Common myeloid progenitor, CD34-positive (primary cell): ENCODE measurements at regions not wholly inside any gene's neighbourhood (a gene's known extent, or its start where the extent isn't known, plus 50 kb on each side); places are given as distances from the start of the nearest gene placed in this dataset.

Experiments
- CTCF ChIA-PET: fragments of 350-600 bp; sonication (Branson Sonifier 250); formaldehyde crosslinking; loops from one replicate; lab custom pipeline; 2021; ENCODE audit warnings: antibody characterized with exemption; lab: Charles Lee
- POLR2A ChIA-PET: fragments of 350-600 bp; sonication (Branson Sonifier 250); formaldehyde crosslinking; loops from one replicate; lab custom pipeline; 2021; ENCODE audit warnings: antibody characterized with exemption; lab: Charles Lee
- DNase-seq, 3 donors: peaks; one replicate each; pipeline versions ENCODE4 v3.0.0 to v3.0.0-alpha.2; 2013
- H3K27ac ChIP-seq, 2 experiments: 1 replicate in 1 of 2; 2 replicates in 1 of 2; pipeline ENCODE4 v1.7.0; 2013; ENCODE audit warnings: inconsistent platforms in 2 of 2, low read length in 2 of 2, mild to moderate bottlenecking in 2 of 2, low read depth in 1 of 2, moderate library complexity in 1 of 2; ENCODE audit not compliant: severe bottlenecking in 2 of 2, insufficient read depth in 1 of 2, poor library complexity in 1 of 2
- H3K27me3 ChIP-seq, 5 experiments: replicated peaks in 2 of 5; 1 replicate in 3 of 5; 2 replicates in 2 of 5; pipeline versions ENCODE4 v1.6.1 to v1.7.0; 2013; ENCODE audit warnings: low read length in 4 of 5, mild to moderate bottlenecking in 2 of 5, moderate library complexity in 2 of 5, inconsistent platforms in 1 of 5; ENCODE audit not compliant: insufficient read depth in 5 of 5, control insufficient read depth in 4 of 5
- H3K36me3 ChIP-seq, 4 experiments: 1 replicate in 2 of 4; 2 replicates in 2 of 4; pipeline versions ENCODE4 v1.6.1 to v1.7.0; 2013; ENCODE audit warnings: low read length in 3 of 4, control low read depth in 1 of 4, mild to moderate bottlenecking in 1 of 4; ENCODE audit not compliant: control insufficient read depth in 4 of 4, insufficient read depth in 4 of 4
- H3K4me1 ChIP-seq, 4 experiments: 1 replicate in 3 of 4; 2 replicates in 1 of 4; pipeline versions ENCODE4 v1.6.1 to v1.7.1; 2013; ENCODE audit warnings: low read length in 3 of 4, mild to moderate bottlenecking in 3 of 4, control low read depth in 1 of 4, inconsistent platforms in 1 of 4, moderate library complexity in 1 of 4; ENCODE audit not compliant: control insufficient read depth in 4 of 4, insufficient read depth in 4 of 4; ENCODE audit errors: control extremely low read depth in 1 of 4
- H3K4me3 ChIP-seq, 7 experiments: 1 replicate in 4 of 7; 2 replicates in 3 of 7; pipeline versions ENCODE4 v1.5.1 to v1.7.0; 2013; ENCODE audit warnings: mild to moderate bottlenecking in 7 of 7, low read length in 6 of 7, moderate library complexity in 6 of 7, inconsistent platforms in 2 of 7, low read depth in 2 of 7, control low read depth in 1 of 7; ENCODE audit not compliant: insufficient read depth in 4 of 7, control insufficient read depth in 1 of 7; ENCODE audit errors: extremely low read depth in 1 of 7
- H3K9me3 ChIP-seq, 5 experiments: 1 replicate in 4 of 5; 2 replicates in 1 of 5; pipeline versions ENCODE4 v1.6.1 to v1.7.1; 2013; ENCODE audit warnings: low read length in 4 of 5, mild to moderate bottlenecking in 2 of 5, inconsistent platforms in 1 of 5, low read depth in 1 of 5, moderate library complexity in 1 of 5; ENCODE audit not compliant: control insufficient read depth in 4 of 5, insufficient read depth in 2 of 5; ENCODE audit errors: control extremely low read depth in 1 of 5
- WGBS: methylation state at CpG from one replicate; pipeline ENCODE4 v1.1.5; 2013; ENCODE audit not compliant: insufficient coverage; 5-methylcytosine and 5-hydroxymethylcytosine counted together

DNA sequence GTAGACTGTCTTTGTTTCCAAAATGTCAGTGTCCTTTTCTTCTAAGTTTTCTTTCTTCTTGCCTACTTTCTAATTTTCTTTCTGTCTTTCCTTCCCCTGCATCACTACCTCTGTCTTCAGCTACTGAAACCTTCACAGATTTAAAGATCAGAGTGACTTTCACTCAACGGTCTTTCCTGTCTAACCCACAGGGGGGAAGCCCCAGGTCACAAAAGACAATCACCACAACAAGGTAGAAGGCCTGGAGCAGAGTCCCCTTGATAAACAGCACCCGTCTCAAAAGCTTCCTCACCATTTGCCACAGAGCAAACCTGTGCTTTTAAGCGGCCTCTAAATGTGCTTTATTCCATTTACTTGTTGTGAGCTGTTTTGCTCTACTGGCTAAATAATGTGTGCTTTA, 665.4 kb downstream of the BCL11A start:
- ChIA-PET POLR2A (interaction anchor here (0.7 kb wide), 1 partner anchor 119 kb away, joined by 4 read pairs; no protein-coding TSS in a partner anchor), CTCF (interaction anchor here (0.7 to 1.2 kb wide), 2 partner anchors 20 to 115 kb away, joined by 3 read pairs; no protein-coding TSS in a partner anchor)
- Histone ChIP-seq H3K27me3 (no peaks in the 10 kb centered on the region), H3K27ac (no peak overlapping the region), H3K36me3 (no peaks in the 10 kb centered on the region), H3K9me3 (no peaks in the 10 kb centered on the region), H3K4me3 (peak overlapping the region in 1 of 7 experiments; percentile 30), H3K4me1 (peaks cover 8 to 28% (median 21%) of the 10 kb centered on the region in 4 experiments)
- WGBS, result 10% methylated on average over 3 of the region's 3 CpGs
- peak; percentile 29 to 86 (median 83) for DNase-seq

DNA sequence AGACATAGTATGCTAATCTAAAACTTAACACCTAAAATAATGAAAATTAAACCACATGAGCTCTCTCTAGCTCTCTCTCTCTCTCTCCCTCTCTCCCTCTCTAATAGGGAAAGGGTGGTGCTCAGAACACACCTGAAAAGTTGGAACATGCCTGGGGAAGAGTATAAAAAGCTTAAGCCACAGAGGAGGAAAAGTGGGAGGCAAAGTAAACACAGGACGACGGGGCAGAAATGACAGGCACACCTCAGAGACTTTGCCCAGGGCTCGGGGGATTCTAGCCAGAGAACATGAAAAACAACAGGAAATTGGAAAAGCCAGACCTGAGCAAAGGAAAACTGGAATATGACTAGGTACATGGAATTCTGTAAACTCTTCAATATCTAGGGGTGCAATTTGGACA, 666.1 kb downstream of the BCL11A start:
- no peaks in the 10 kb centered on the region for H3K9me3 ChIP-seq
- WGBS, result 52% methylated on average over 3 of the region's 3 CpGs
- no peaks in the 10 kb centered on the region for H3K27me3 ChIP-seq
- peaks cover 8 to 28% (median 21%) of the 10 kb centered on the region in 4 experiments for H3K4me1 ChIP-seq
- no peak for DNase-seq
- ChIA-PET POLR2A (no interaction called here), CTCF (interaction anchor here (1.2 kb wide), 1 partner anchor 115 kb away, joined by 3 read pairs; no protein-coding TSS in a partner anchor)
- no peak overlapping the region for H3K4me3 ChIP-seq
- H3K36me3 ChIP-seq, result no peaks in the 10 kb centered on the region
- H3K27ac ChIP-seq, result no peak overlapping the region

DNA sequence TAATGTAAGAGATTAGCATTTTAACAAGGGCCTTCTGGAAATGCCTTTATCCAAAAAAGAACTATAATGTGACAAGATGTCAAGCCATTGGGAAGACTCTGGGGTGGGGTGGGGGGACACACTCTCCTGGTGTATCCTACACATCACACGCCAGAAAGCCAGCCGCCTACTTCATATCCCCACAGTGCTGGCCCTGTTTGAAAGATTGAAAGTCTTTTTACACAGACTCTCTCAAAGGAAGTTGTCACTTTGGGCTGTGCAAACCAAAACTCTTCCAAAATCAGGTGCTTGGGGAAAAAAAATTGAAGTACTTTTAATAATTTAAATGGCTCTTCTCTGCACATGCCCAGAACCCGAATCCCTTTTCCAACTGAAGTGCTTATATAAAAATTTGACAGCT, 666.7 kb downstream of the BCL11A start:
- ChIA-PET CTCF (no interaction called here), POLR2A (no interaction called here)
- Histone ChIP-seq H3K27me3 (no peaks in the 10 kb centered on the region), H3K9me3 (no peaks in the 10 kb centered on the region), H3K27ac (no peak overlapping the region), H3K36me3 (no peaks in the 10 kb centered on the region), H3K4me1 (peaks cover 8 to 28% (median 21%) of the 10 kb centered on the region in 4 experiments), H3K4me3 (no peak overlapping the region)
- DNase-seq, result no peak
- WGBS, result no CpG with 5 or more reads among the region's 3 CpGs

DNA sequence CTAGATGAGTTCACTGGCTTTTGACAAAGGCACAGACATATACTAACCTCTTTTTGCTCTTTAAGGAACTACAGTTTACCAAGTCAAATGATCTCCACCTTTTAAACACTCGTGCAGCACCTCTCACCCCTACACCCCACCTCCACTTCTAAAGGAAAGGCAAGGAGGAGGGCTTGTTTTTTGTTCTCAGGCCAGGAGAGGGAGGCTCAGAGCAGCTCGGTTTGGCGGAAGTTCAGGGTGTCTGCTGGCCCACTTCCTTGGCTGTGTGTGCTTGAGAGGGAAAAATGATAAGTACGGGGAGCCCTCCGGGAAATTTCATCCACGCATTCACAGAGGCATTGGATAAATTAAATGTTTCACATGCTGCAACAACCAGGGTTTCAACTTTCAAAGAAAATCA, 667.9 kb downstream of the BCL11A start:
- ChIA-PET POLR2A (no interaction called here), CTCF (no interaction called here)
- Histone ChIP-seq H3K4me1 (peaks cover 8 to 28% (median 21%) of the 10 kb centered on the region in 4 experiments), H3K4me3 (no peak overlapping the region), H3K9me3 (no peaks in the 10 kb centered on the region), H3K27ac (no peak overlapping the region), H3K27me3 (no peaks in the 10 kb centered on the region), H3K36me3 (no peaks in the 10 kb centered on the region)
- 60% methylated on average over 4 of the region's 6 CpGs for WGBS
- DNase-seq, result peak; percentile 7 to 27 (median 8)

DNA sequence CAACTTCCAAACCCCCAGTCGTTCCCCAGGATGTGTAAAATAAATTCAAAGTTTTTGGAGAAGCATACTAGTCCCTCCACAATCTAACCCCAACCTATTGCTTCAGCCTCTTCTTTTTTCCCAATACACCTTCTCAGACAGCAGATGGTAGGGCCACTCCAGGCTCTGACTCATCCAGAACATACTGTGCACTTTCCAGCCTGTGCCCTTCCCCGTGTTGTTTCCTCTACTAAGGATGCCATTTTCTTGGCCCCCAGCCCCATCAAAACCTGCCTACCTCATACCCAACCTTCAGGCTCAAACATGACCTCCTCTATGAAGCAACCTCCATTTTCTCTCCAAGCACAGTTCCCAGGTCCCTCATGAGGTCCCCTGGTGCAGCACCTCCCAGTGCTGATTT, 669.3 kb downstream of the BCL11A start:
- H3K27me3 ChIP-seq, result no peaks in the 10 kb centered on the region
- no peaks in the 10 kb centered on the region for H3K9me3 ChIP-seq
- H3K4me1 ChIP-seq, result peaks cover 8 to 28% (median 21%) of the 10 kb centered on the region in 4 experiments
- H3K27ac ChIP-seq, result no peak overlapping the region
- H3K36me3 ChIP-seq, result no peaks in the 10 kb centered on the region
- ChIA-PET CTCF (interaction anchor here (0.8 to 1.1 kb wide), 2 partner anchors 144 to 661 kb away, joined by 3 read pairs; no protein-coding TSS in a partner anchor), POLR2A (no interaction called here)
- H3K4me3 ChIP-seq, result no peak overlapping the region
- no peak for DNase-seq
- WGBS, result 100% methylated on average over 2 of the region's 2 CpGs

DNA sequence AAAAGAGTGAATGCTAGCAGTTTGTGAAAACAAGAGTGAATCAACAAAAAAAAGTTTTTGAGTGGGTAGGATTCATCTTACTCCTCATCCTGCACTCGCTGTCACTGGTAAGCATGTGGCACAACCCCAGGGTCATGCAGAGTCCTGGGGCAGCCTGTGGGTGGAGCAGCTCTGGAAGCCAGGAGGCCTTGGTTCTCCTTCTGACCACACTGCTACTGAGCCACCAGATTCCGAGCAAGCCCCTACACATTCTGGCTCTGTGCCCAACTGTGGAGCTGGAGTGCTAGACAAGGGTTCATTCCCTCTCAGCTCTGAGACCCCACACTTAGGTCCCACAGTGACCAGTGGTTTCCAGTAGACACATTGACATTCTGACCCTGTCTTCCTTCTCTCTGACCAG, 670.6 kb downstream of the BCL11A start:
- H3K4me1 ChIP-seq, result peaks cover 4 to 20% (median 12%) of the 10 kb centered on the region in 4 experiments
- no peaks in the 10 kb centered on the region for H3K27me3 ChIP-seq
- no peaks in the 10 kb centered on the region for H3K9me3 ChIP-seq
- WGBS, result 100% methylated on average over 2 of the region's 2 CpGs
- DNase-seq, result no peak
- no peak overlapping the region for H3K4me3 ChIP-seq
- ChIA-PET CTCF (interaction anchor here (1.0 kb wide), 1 partner anchor 96 kb away, joined by 3 read pairs; no protein-coding TSS in a partner anchor), POLR2A (interaction anchor here (0.5 kb wide), 1 partner anchor 251 kb away, joined by 3 read pairs; no protein-coding TSS in a partner anchor)
- H3K27ac ChIP-seq, result no peak overlapping the region
- H3K36me3 ChIP-seq, result no peaks in the 10 kb centered on the region

DNA sequence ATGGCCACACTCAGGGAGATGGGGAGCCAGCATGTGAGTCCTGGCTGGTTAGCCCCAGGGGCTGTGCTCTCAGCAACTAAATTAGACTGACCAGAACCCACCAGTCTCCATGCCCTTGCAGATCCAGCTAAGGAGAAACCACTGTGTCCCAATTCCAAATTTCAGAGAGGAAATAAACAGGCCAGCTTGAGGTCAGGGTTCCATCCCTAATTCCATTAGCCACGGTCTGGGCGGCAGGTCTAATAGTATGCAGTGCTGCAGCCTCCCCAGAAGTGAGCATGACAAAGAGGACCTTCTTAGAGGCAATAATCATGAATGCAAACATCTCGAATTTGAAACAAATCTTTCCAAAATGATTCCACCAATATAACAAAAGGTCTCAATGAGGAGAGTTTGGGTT, 671.2 kb downstream of the BCL11A start:
- no peak overlapping the region for H3K4me3 ChIP-seq
- no peak overlapping the region for H3K27ac ChIP-seq
- ChIA-PET CTCF (no interaction called here), POLR2A (interaction anchor here (0.5 kb wide), 1 partner anchor 251 kb away, joined by 3 read pairs; no protein-coding TSS in a partner anchor)
- no peak for DNase-seq
- H3K4me1 ChIP-seq, result peaks cover 2 to 14% (median 8%) of the 10 kb centered on the region in 4 experiments
- no peaks in the 10 kb centered on the region for H3K9me3 ChIP-seq
- no peaks in the 10 kb centered on the region for H3K27me3 ChIP-seq
- H3K36me3 ChIP-seq, result no peaks in the 10 kb centered on the region
- 100% methylated on average over 2 of the region's 3 CpGs for WGBS
